DMS114 treated with DMSO at 0.1 percent for 48 hours (cell line): ENCODE measurements at regions not wholly inside any gene's neighbourhood (a gene's known extent, or its start where the extent isn't known, plus 50 kb on each side); places are given as distances from the start of the nearest gene placed in this dataset.
A peak's percentile ranks its signal among the peaks of the same experiment; 100 is the strongest.
"Not testable (repeated sequence)": the region's sequence is repeated elsewhere in the genome, so short reads cannot be mapped to it uniquely, and the experiment has no call there.

ENCODE experiments used
- DNase-seq: peaks from one replicate; lab custom pipeline; 2025; ENCODE audit not compliant: unreplicated experiment; lab: John Stamatoyannopoulos, UW

DNA sequence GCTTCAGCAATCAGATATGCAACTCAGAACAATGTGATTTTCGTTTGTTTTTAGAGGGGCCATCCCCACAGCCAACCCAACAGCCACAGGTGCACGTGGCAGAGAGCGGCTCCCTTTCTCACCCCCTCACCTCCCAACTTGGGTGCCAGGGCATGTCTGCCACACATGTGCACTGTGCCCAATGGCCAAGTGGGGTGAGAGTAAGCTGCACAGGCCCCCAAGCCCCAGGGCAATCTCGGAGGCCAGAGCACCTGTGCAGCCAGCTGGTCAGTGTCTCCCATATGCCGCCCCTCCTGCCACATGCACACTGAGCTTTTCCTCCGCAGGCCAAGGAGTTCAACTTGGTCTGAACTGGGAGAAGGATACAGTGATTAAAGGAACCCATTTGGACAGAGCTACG, 1130.2 kb downstream of the DSC3 start:
- no peak for DNase-seq

DNA sequence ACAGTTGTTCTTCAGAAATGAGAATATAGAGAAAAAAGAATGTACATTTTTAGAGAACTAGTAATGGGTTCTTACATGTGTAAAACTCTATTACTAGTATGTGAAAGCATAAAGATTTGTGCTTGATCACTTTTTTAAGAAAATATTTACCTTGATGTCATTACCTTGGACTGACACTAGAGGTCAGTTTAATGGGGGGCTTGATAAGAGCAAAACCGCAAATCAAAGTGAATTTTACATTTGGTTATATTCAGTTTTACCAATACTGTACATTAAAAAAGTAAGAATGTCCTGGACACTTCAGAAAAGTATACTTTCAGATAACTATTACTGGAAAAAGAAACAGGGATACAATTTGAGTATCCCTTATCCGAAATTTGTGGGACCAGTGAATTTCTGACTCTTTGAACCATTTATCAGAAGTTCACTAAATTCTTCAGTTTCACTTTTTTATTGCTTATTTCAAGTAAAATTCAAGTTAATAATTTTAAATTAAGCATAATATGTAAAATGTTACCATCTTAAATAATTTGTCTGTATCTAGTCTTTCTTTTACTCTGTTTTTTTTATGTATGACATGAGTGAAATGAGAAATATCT, 1149.5 kb downstream of the DSC3 start:
- DNase-seq: no peak

DNA sequence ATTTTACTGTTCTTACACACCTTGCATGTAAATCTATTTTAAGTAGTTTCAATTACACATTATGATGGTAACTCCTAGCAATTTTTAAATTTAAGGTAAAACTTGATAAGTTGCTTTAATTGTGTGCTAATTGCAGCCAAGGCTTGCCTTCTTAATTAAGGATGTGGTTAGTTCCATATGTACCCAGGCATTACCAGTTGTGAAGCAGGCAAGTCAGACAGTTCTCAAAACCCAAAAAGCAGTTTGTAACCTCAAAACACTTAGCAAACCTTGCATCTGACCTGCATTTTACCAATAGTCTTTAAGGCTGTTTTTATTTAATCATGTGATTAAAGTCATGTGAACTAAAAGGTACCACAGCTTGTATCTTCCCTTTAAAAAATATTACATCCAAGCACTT, 1159.4 kb downstream of the DSC3 start:
- DNase-seq: no peak

DNA sequence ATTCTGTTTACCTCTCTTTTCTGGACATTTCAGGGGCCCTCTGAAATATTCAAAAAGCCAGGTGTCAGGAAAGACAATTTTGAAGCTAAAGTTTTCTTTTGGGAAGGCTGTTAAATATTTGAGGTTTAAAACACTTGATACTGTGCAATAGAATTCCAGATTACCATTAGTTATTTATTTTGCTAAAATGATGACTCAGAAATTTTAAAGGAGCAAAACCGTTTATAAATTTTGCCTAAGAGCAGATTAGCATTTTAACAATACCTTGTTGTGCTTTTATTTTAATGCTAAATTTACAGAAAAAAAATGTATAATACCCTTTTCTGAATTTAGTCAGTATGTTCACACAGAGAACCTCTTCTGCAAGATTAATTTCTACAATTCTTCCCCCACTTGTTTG, 1159.9 kb downstream of the DSC3 start:
- no peak for DNase-seq

DNA sequence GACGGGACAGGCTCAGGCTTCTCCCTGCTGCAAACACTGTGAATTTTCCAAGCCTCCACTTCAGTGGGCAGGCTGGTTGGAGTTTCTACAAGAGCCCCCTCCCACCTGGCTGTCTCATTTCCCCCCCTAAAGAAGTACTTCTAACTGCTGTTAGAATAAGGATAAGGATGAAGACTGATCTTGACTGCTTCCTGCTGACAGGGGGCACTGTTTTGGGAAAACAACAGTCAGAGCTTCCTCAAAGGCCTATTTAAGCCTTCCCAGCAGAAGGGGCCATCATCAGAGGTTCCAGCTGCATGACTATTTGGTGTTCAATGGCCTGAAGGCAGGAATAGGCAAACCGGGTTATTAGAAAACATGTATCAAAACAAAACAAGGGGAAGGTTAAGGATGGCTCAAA, 1162.8 kb downstream of the DSC3 start:
- DNase-seq: no peak

DNA sequence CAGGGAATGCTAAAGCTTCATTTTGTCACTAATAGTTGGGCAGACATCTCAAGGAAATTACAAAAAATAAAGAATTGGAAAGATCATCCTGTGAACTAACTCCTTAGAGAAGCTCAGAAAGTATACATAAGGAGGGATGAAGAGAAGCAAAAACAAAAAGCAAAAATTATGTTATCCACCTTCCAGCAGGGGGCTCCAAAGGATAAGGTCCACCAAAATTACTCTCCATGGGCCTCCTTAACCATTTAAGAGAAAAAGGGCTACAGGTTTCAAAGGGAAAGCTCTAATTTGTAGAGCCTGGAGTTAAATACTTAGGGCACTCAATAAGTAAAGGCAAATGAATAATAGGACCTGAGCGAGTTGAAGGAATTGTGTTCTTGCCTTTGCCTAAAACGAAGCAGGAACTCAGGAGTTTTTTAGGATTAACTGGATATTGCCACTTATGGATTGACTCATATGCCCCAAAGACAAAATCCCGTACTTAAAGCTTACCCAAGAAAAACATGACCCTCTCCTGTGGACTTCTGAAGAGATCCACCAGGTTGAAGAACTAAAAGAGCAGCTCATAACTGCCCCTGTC, 1167.9 kb downstream of the DSC3 start:
- peak; percentile 14 for DNase-seq

DNA sequence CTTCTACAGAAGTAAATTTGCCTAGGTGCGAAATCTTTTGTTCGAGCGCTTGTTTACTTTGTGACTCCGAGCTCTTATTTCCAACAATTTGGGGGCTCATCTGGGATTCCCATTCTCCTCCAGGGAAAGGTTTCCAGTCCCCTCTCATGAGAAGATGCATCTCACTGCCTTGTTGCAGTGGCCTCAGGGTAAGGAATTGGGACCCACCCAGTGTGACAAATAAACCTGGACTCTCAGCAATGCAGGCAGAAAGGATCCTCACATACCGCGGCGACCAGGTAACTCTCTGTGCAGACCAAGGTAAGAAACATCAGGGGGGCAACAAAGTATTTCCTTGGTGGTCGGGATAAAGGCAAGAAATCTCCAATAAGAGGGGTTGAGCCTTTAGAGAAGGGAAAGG, 1169.3 kb downstream of the DSC3 start:
- DNase-seq: no peak

DNA sequence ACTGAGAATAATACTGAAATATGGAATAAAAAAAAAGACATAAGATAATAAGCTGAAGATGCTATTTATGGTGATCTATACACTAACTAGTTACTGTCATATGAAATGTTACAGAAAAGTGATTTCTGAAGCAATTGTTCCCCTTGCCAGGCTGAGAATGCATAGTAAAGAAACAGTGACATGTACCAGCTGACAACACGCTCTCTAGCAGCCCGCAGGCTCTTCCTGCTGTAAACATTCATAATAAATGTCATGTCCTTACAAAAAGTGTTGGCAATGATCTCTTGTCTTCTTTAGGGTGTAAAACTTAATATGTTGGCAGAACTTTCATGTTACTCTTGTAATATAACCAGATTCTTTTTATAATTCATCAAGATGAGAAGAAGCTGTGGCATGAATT, 1171.3 kb downstream of the DSC3 start:
- DNase-seq: no peak

DNA sequence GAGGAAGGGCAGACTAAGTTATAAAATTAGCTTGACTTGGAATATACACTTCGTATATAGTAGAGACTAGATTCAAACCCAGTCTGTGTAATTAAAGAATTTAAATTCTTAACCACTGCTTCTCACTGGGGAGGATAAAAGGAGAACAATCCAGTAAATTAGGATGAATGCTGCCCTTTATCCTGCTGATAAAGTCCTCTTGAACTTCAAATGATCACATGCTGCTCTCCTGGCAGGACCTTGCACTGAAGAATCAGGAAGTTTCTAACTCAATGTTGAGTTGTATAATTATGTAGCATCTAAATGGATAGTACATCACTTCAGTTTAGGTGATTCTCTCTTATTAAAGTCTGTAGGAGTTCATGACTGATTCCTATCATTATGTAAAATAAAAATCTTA, 1179.7 kb downstream of the DSC3 start:
- DNase-seq: no peak

DNA sequence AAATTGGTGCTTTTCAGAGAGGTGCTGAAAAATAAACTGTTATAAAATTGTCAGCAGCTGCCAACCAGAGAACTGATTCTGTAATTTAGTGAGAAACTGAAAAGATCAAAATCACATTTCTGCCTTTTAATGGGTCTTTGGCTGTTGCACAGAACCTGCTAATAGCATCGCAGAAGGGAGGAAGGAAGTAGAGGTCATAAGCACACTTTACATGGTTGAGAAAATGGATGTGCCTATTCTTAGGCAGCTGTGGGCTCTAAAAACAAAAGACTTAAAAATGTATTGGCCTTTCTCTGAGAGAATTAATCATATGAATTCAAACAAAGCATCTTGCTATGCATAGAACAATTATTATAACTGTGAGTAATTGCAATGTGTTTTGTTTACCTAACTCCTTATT, 1186.9 kb downstream of the DSC3 start:
- DNase-seq: no peak

DNA sequence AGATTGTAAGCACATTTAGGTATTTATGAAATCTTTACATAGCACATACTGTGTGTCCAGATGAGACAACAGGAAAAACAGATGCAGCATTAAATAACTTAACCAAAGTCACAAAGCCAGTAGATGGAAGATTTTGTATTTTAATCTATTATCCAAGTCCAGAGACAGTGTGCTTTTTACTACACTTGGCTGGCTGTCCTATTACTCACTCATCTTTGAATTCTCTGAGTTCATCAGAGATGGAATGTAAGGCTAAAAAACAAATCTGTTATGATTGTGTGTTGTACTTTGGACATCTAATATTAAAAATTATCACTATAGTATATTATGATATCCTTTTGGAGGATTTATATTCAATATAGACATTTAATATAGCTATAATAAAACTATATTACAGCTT, 1189.4 kb downstream of the DSC3 start:
- no peak for DNase-seq

DNA sequence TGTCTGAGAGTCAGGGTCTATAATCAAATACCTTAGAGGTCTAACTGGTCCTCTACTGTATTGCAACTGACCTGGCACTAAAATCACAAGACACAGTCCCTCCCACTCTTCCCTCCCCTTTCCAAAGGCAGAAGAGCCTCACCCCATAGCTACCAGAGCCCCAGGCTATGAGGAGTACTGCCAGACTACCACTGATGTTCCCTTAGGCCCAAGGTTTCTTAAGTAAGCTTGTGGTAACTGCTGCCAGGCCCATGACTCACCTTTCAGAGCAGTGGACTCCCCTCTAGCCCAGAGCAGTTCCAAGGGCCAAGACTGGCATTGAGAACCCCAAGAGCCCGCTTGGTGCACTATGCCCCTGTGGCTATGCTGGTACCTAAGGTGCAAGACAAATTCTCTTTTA, 1193.4 kb downstream of the DSC3 start:
- DNase-seq: no peak

DNA sequence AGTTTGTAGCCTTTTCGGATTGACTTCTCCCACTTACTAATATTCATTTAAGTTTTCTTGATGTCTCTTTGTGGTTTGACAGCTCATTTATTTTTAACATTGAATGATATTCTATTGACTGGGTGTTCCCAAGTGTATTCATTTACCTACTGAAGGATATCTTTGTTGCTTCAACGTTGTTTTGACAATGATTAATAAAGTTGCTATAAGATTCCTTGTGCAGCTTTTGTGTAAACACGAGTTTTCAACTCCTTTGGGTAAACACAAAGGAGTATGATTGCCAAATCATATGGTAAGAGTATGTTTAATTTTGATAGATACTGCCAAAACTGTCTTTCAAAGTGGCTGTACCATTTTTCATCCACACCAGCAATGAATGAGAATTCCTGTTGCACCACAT, 1200.9 kb downstream of the DSC3 start:
- no peak for DNase-seq

DNA sequence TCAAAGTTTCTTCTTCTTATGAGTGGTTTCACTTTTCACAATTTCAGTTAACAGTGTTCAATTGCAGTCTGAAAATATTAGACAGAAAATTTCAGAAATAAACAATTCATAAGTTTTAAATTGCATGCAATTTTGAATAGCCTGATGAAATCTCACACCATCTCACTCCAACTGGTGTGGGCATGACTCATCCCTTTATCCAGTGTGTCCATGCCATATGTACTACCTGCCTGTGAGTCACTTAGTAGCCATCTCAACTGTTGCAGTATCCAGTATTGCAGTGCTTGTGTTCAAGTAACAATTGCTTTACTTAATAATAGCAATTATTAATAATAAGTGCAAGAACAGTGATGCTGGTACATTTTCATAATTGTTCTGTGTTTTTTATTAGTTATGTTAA, 1202.5 kb downstream of the DSC3 start:
- DNase-seq: no peak

DNA sequence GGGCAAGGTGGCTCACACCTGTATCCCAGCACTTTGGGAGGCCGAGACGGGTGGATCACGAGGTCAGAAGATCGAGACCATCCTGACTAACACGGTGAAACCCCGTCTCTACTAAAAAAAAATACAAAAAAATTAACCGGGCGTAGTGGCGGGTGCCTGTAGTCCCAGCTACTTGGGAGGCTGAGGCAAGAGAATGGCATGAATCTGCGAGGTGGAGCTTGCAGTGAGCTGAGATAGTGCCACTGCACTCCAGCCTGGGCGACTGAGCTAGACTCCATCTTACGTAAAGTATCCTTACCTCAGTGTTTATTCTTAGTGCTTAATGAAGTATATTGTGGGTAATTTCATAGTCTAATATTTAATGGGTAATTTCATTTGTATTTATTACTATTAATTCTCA, 1203.6 kb downstream of the DSC3 start:
- not testable (repeated sequence) for DNase-seq

DNA sequence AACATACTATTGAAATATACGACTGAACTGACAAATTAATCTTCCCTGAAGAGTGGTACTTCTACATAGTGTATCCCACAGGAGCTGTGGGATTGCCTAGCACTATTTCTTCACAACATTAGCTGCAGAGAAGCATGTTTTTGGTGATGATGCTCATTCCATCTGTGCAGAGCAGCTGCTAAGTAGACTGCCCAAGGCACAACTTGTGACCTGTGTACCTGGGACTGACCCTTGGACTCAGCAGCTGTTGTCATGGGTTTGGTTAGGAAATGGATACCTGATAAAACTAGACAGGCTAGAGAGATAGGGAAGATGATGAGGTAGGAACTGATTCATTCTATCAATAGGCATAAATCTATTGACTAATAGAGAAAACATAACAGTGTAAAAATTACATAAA, 1204.0 kb downstream of the DSC3 start:
- no peak for DNase-seq

DNA sequence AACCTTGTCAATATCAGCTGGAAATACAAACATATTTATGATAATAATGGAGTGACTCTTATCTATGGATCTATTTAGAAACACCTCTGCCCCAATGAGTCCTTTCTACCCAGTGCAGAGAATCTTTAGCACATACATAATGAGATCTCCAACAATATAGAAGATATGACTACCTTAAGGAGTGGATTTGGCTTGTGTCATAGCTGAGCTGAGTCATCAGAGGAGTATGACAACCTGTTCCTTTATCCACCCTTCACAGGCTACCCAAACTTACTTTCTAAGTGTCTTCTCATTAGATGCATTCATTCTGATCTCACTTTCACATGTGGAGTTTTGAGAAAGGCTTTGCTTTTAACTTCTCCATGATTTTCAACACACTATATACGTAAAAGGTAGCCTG, 1218.9 kb downstream of the DSC3 start:
- DNase-seq: no peak

DNA sequence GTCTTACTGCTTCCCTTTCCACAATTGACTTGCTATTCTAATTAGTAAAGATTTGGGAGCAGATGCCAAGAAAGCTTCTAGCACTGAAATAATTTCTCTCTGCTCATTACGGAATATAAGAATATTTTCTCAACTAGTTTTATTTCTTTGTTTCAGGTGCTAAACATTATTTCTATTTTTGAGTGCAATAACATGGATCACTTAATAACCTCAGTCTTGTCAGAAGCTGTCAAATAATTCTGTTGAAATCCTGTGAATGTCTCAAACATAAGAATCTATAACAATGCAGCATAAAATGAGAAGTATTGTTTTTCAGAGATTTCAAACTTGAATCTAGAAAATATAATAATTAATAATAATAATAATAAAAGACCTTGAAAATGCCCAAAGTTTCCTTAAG, 1221.0 kb downstream of the DSC3 start:
- DNase-seq: no peak

DNA sequence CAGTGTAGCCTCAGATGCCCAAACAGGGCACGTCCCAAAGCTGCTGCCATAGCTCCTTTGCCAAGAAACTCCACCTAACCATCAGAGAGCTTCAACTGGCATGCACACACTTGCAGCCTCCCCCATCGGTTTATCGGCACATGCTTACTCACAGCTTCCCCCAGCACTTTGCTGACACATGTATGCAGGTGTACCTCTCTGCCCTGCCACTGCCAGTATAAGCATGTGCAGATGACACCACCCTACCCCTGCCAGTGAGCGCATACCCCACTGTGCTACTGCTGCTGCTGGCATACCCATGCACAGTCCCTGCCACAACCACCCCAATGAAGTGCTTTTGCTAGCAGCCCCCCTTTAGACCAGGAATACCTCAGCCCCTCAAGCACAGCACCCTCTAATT, 1231.0 kb downstream of the DSC3 start:
- DNase-seq: no peak

DNA sequence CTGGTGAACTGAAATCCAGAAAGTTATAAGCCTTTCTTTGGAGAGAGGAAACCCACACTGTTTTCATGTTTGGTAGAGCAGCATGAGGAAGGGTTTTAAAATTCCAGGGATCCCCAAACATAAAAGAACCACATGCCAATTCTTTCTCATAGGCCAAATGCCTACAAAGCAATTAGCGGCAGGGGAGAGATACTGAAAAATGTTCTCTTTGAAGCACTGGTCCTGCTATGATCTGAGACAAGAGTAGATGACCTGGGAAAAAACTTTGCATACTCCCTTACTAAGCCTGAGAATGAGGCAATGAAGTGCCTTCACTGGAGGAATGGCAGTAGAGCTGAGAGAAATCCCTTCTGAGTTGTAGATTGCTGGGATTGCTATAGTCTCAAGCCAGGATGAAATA, 1261.7 kb downstream of the DSC3 start:
- no peak for DNase-seq

DNA sequence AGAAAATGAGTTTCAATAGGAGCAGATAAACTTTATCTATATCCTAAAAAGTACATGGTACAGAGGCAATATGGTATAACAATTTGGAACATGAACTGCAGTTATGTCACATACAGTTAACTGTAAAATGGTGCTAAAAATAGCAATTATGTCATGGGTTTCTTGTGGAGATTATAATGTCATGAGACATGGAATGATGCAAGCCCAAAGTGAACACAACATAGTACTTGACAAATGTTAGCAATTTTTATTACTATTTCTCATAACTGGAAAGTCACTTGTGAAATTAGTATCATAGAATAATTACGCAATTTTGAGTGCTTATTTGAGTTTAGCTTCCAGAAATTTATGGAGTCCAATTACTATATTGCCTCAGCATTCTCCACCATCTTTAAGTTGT, 1263.4 kb downstream of the DSC3 start:
- DNase-seq: no peak

DNA sequence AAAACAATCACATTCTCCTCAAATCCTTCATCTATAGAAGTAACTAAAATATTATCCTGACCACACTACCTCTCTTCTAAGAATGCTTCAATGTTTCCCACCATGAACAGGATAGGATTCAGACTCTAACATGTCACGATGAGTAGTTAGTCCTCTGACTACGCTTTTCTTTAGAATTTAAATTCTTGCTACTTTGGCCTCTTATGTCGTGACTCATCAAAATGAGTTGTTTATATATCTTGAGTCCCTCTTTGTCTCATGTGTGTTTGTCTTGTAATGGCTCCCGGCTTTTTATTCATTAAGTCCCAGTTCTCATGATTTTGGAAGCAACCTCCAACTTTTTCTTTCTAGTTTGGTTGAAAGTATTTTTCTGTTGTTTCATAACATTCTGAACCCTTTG, 1289.2 kb downstream of the DSC3 start:
- DNase-seq: no peak

DNA sequence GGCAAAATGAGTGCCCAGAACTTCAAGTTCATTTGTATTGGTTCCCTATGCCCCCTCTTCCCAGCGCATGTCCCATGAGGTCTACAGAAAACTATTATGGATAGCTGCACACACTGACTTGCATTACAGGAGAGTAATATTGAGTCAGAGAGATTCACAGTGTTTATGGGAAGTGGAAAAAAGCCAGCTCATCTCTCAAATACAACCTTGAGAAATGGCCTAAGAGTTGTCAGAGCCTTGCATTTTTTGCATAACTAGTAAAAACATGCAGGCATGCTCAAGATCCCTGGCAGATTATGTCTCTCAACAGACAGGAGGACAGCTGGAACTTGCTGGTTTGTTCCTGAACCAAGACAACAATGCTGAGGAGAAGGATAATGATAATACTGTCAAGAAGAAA, 1292.8 kb downstream of the DSC3 start:
- DNase-seq: no peak

DNA sequence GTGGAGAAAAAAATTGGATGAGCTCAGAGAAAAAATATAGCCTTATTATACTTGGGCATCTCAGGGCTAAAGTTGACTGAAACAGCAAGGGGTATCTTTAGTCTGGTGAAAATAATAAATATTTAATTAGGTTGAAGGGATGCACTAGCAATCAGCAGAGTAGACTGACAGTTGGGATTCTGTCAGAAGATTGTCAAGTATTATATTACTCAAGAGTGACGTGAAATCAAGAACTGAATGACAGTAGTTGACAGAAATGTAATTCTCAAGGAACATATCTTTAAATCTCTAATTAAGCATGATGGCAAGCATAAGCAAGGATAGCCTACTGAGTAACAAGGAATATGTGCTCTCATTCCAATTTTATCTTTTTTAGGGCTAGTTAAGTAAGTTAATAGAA, 1301.1 kb downstream of the DSC3 start:
- DNase-seq: no peak
